K562 (cell line): ENCODE measurements at regions not wholly inside any gene's neighbourhood (a gene's known extent, or its start where the extent isn't known, plus 50 kb on each side); places are given as distances from the start of the nearest gene placed in this dataset.

ENCODE experiments used
- ARID2 ChIP-seq: fragments of 450-650 bp; IDR thresholded peaks from 2 replicates; pipeline ENCODE4 v1.6.1; 2017; ENCODE audit warnings: antibody characterized with exemption, mild to moderate bottlenecking
- ARNT ChIP-seq, 2 experiments: fragments of 450-650 bp; IDR thresholded peaks; 2 replicates each; pipeline ENCODE4 v1.6.1; 2016; ENCODE audit warnings: mild to moderate bottlenecking in 1 of 2
- BHLHE40 ChIP-seq: IDR thresholded peaks from 2 replicates; pipeline ENCODE4 v1.6.1; 2011; ENCODE audit warnings: low read length, improper control_type of control experiment
- BMI1 ChIP-seq: fragments of 150-350 bp; IDR thresholded peaks from 2 replicates; pipeline ENCODE4 v1.6.1; 2014; ENCODE audit warnings: low read length
- CEBPG ChIP-seq, 3 experiments: fragments of 200-800 bp in 1 of 3; sonication (Bioruptor generic) in 1 of 3; sonication (generic) in 1 of 3; formaldehyde crosslinking in 1 of 3; IDR thresholded peaks in 2 of 3; conservative IDR thresholded peaks in 1 of 3; 2 replicates each; pipeline versions ENCODE4 v1.6.1 to v1.8.0; 2016 to 2022; ENCODE audit warnings: missing compliant biosample characterization in 2 of 3, missing genetic modification characterization in 2 of 3, mild to moderate bottlenecking in 1 of 3, missing genetic modification reagents in 1 of 3
- CHD2 ChIP-seq: IDR thresholded peaks from 2 replicates; pipeline ENCODE4 v1.6.1; 2011; ENCODE audit warnings: low read depth, low read length
- EGR1 ChIP-seq: fragments of 450-650 bp; conservative IDR thresholded peaks from 2 replicates; pipeline ENCODE4 v1.6.1; 2017; ENCODE audit warnings: mild to moderate bottlenecking
- GABPA ChIP-seq: fragments of 200-800 bp; sonication (Bioruptor generic); conservative IDR thresholded peaks from 2 replicates; pipeline ENCODE4 v1.6.1; 2016; ENCODE audit warnings: low read depth, missing genetic modification characterization, missing compliant biosample characterization
- HDAC2 ChIP-seq: fragments of 450-650 bp; IDR thresholded peaks from 2 replicates; pipeline ENCODE4 v1.6.1; 2016; ENCODE audit warnings: mild to moderate bottlenecking
- KDM1A ChIP-seq, 2 experiments: fragments of 450-650 bp; IDR thresholded peaks; 2 replicates each; pipeline ENCODE4 v1.6.1; 2016; ENCODE audit warnings: mild to moderate bottlenecking in 2 of 2
- SETDB1 ChIP-seq: IDR thresholded peaks from one replicate; pipeline ENCODE4 v1.6.1; 2012; ENCODE audit warnings: low read length, control low read depth, inconsistent platforms
- SRSF1 ChIP-seq: fragments of 200-400 bp; formaldehyde crosslinking; IDR thresholded peaks from 2 replicates; pipeline ENCODE4 v1.6.1; 2017; ENCODE audit warnings: mild to moderate bottlenecking, low read depth, low read length, moderate library complexity
- ZNF165 ChIP-seq: fragments of 250-450 bp; sonication (Bioruptor Pico); IDR thresholded peaks from 2 replicates; pipeline ENCODE4 v1.4.0; 2020; ENCODE audit warnings: borderline replicate concordance
- ZNF23 ChIP-seq: fragments of 250-450 bp; sonication (Bioruptor Pico); IDR thresholded peaks from 2 replicates; pipeline ENCODE4 v1.4.0; 2020; ENCODE audit warnings: mild to moderate bottlenecking
- ZNF444 ChIP-seq: fragments of 250-450 bp; sonication (Bioruptor Pico); IDR thresholded peaks from 2 replicates; pipeline ENCODE4 v1.4.0; 2020; ENCODE audit warnings: mild to moderate bottlenecking, moderate library complexity
- TF ChIP-seq, protein P1 (sequence below): IDR thresholded peaks from 2 replicates; pipeline ENCODE4 v1.6.1; 2011; ENCODE audit not compliant: insufficient read length; ENCODE audit errors: extremely low read depth
- TF ChIP-seq, protein P2 (sequence below), 2 experiments: IDR thresholded peaks; 2 replicates each; pipeline ENCODE4 v1.6.1; 2011; ENCODE audit warnings: borderline replicate concordance in 1 of 2, control low read depth in 1 of 2, low read depth in 1 of 2, low read length in 1 of 2, mild to moderate bottlenecking in 1 of 2, mixed read lengths in 1 of 2, moderate library complexity in 1 of 2; ENCODE audit not compliant: insufficient read depth in 1 of 2, insufficient read length in 1 of 2, poor library complexity in 1 of 2, severe bottlenecking in 1 of 2; ENCODE audit errors: extremely low read depth in 1 of 2
- TF ChIP-seq, protein P3 (sequence below): sonication (generic); formaldehyde crosslinking; IDR thresholded peaks from 2 replicates; pipeline ENCODE4 v1.8.0; 2023; ENCODE audit warnings: mild to moderate bottlenecking, missing genetic modification reagents
- TF ChIP-seq, protein P4 (sequence below): fragments of 250-450 bp; sonication (Bioruptor Pico); IDR thresholded peaks from 2 replicates; pipeline ENCODE4 v1.4.0; 2020; ENCODE audit warnings: mild to moderate bottlenecking

DNA sequence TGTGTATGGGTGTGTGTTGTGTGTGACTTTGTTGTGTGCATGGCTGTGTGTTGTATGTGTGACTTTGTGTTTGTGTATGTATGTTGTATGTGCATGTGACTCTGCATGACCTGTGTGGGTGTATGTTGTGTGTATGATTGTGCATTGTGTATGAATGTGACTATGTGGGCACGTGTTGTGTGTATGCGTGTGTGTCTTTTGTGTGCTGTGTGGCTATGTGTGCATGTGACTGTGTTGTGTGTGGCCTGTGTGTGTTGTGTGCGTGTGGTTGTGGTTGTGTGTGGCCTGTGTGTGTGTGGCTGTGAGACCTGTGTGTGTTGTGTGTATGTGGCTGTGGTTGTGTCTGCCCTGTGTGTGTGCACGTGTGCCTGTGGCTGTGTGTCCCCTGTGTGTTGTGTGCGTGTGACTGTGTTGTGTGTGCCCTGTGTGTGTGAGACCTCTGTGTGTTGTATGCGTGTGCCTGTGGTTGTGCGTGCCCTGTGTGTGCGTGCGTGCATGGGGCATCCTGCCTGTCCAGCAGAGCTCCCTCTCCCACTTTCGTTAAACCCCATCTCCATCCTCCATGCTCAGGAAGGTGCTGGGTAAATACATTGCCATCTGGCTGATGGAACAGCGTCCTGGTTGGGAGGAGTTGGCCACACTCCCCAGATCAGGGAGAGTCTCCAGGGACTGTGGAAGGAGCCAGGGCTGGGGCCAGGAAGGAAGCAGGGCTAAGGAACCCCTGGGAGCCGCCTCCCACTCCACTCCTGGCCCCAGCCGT, 90.1 kb upstream of the GSE1 start (continued):
- no peak for TF ChIP-seq CEBPG (CRISPR knock-in tag; IDR thresholded peaks at IDR 0.05)
- no peak for TF ChIP-seq CEBPG (tag; conservative IDR thresholded peaks at IDR 0.05 in 1 of 2, IDR thresholded peaks at IDR 0.05 in 1 of 2)
- TF ChIP-seq HDAC2, result no peak
- TF ChIP-seq SRSF1, result no peak
- no peak for TF ChIP-seq CHD2
- no peak for TF ChIP-seq SETDB1
- no peak for TF ChIP-seq ZNF23 (CRISPR knock-in tag)
- no peak for TF ChIP-seq EGR1
- TF ChIP-seq, protein P1, sequence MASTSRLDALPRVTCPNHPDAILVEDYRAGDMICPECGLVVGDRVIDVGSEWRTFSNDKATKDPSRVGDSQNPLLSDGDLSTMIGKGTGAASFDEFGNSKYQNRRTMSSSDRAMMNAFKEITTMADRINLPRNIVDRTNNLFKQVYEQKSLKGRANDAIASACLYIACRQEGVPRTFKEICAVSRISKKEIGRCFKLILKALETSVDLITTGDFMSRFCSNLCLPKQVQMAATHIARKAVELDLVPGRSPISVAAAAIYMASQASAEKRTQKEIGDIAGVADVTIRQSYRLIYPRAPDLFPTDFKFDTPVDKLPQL, result no peak
- TF ChIP-seq BHLHE40, result no peak
- no peak; a peak in 1 of 4 replicates for TF ChIP-seq ARNT (IDR thresholded peaks at IDR 0.05)
- no peak for TF ChIP-seq ZNF165
- TF ChIP-seq, protein P2, sequence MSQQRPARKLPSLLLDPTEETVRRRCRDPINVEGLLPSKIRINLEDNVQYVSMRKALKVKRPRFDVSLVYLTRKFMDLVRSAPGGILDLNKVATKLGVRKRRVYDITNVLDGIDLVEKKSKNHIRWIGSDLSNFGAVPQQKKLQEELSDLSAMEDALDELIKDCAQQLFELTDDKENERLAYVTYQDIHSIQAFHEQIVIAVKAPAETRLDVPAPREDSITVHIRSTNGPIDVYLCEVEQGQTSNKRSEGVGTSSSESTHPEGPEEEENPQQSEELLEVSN (IDR thresholded peaks at IDR 0.05; ENCODE audit: borderline replicate concordance in 1 of 2, extremely low read depth in 1 of 2, insufficient read depth in 1 of 2, insufficient read length in 1 of 2, low read depth in 1 of 2, low read length in 1 of 2, poor library complexity in 1 of 2, severe bottlenecking in 1 of 2), result no peak
- no peak for TF ChIP-seq BMI1
- peak; percentile 59; the same call in 1 of the 2 replicates for TF ChIP-seq ARID2
- no peak for TF ChIP-seq KDM1A (IDR thresholded peaks at IDR 0.05)
- no peak for TF ChIP-seq ZNF444 (CRISPR knock-in tag)
- TF ChIP-seq, protein P3, sequence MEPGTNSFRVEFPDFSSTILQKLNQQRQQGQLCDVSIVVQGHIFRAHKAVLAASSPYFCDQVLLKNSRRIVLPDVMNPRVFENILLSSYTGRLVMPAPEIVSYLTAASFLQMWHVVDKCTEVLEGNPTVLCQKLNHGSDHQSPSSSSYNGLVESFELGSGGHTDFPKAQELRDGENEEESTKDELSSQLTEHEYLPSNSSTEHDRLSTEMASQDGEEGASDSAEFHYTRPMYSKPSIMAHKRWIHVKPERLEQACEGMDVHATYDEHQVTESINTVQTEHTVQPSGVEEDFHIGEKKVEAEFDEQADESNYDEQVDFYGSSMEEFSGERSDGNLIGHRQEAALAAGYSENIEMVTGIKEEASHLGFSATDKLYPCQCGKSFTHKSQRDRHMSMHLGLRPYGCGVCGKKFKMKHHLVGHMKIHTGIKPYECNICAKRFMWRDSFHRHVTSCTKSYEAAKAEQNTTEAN (CRISPR knock-in tag), result no peak
- TF ChIP-seq GABPA (tag), result no peak
- TF ChIP-seq, protein P4, sequence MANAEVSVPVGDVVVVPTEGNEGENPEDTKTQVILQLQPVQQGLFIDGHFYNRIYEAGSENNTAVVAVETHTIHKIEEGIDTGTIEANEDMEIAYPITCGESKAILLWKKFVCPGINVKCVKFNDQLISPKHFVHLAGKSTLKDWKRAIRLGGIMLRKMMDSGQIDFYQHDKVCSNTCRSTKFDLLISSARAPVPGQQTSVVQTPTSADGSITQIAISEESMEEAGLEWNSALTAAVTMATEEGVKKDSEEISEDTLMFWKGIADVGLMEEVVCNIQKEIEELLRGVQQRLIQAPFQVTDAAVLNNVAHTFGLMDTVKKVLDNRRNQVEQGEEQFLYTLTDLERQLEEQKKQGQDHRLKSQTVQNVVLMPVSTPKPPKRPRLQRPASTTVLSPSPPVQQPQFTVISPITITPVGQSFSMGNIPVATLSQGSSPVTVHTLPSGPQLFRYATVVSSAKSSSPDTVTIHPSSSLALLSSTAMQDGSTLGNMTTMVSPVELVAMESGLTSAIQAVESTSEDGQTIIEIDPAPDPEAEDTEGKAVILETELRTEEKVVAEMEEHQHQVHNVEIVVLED (CRISPR knock-in tag), result no peak
